Gastroesophageal sphincter (tissue), 4 donors: ENCODE measurements at regions not wholly inside any gene's neighbourhood (a gene's known extent, or its start where the extent isn't known, plus 50 kb on each side); places are given as distances from the start of the nearest gene placed in this dataset.

Experiments used
- ATAC-seq: fragments of 150-250 bp; one replicate; pipeline ENCODE4 v1.9.1; 2016; ENCODE audit warnings: mild to moderate bottlenecking, moderate library complexity
- H3K27ac ChIP-seq, 4 donors: fragments of 200-600 bp; sonication (generic) in 3 of 4; 1 replicate in 3 of 4; 2 replicates in 1 of 4; pipeline ENCODE4 v1.5.1; 2016 to 2019
- H3K27me3 ChIP-seq: fragments of 200-600 bp; sonication (generic); one replicate; pipeline ENCODE4 v1.5.1; 2019
- H3K36me3 ChIP-seq, 2 donors: fragments of 200-600 bp; sonication (generic); one replicate each; pipeline ENCODE4 v1.5.1; 2019; ENCODE audit warnings: control low read depth in 1 of 2
- H3K4me1 ChIP-seq, 3 donors: fragments of 200-600 bp; sonication (generic); 1 replicate in 2 of 3; 2 replicates in 1 of 3; pipeline ENCODE4 v1.5.1; 2016 to 2019; ENCODE audit warnings: control low read depth in 2 of 3
- H3K4me3 ChIP-seq, 2 donors: fragments of 200-600 bp; sonication (generic); one replicate each; pipeline ENCODE4 v1.5.1; 2019; ENCODE audit warnings: mild to moderate bottlenecking in 1 of 2, moderate library complexity in 1 of 2
- H3K9me3 ChIP-seq, 3 donors: fragments of 200-600 bp; sonication (generic); one replicate each; pipeline ENCODE4 v1.5.1; 2017 to 2019; ENCODE audit warnings: control low read depth in 2 of 3
- CTCF ChIP-seq, 4 experiments: fragments of 200-600 bp in 2 of 4; fragments of 450-650 bp in 2 of 4; sonication (generic) in 1 of 4; IDR thresholded peaks; one replicate each; pipeline ENCODE4 v1.5.1; 2017 to 2019; ENCODE audit warnings: antibody characterized with exemption in 4 of 4, mild to moderate bottlenecking in 2 of 4, moderate library complexity in 2 of 4
- EP300 ChIP-seq: sonication (generic); formaldehyde crosslinking; IDR thresholded peaks from one replicate; pipeline ENCODE4 v1.6.1; 2017; ENCODE audit warnings: antibody characterized with exemption, mild to moderate bottlenecking
- POLR2A ChIP-seq, 2 donors: fragments of 450-650 bp; IDR thresholded peaks; one replicate each; pipeline ENCODE4 v1.6.1; 2017; ENCODE audit warnings: antibody characterized with exemption in 2 of 2, mild to moderate bottlenecking in 2 of 2, moderate library complexity in 1 of 2
- POLR2AphosphoS5 ChIP-seq: sonication (generic); formaldehyde crosslinking; IDR thresholded peaks from one replicate; pipeline ENCODE4 v1.6.1; 2017; ENCODE audit warnings: antibody characterized with exemption
- WGBS, 2 donors: methylation state at CpG; one replicate each; pipeline ENCODE4 v1.1.5; 2018; ENCODE audit warnings: low coverage in 1 of 2; 5-methylcytosine and 5-hydroxymethylcytosine counted together

GRCh38 chr6:40915165-40915564, 123.9 kb downstream of the UNC5CL start:
- no peaks in the 10 kb centered on the region for H3K36me3 ChIP-seq
- H3K4me1 ChIP-seq = no peaks in the 10 kb centered on the region
- TF ChIP-seq POLR2A (IDR thresholded peaks at IDR 0.05) = no peak
- no peak for TF ChIP-seq CTCF (IDR thresholded peaks at IDR 0.05)
- no peak for TF ChIP-seq EP300
- no peak for TF ChIP-seq POLR2AphosphoS5
- H3K9me3 ChIP-seq = no peaks in the 10 kb centered on the region
- no peak overlapping the region for H3K4me3 ChIP-seq
- H3K27ac ChIP-seq = no peak overlapping the region
- no peaks in the 10 kb centered on the region for H3K27me3 ChIP-seq
- no peak for ATAC-seq

- no peak for TF ChIP-seq CTCF (IDR thresholded peaks at IDR 0.05)
- no peak for TF ChIP-seq POLR2A (IDR thresholded peaks at IDR 0.05)
- TF ChIP-seq POLR2AphosphoS5 = no peak
- no peak for TF ChIP-seq EP300
- Histone ChIP-seq H3K9me3 (no peaks in the 10 kb centered on the region), H3K27ac (no peak overlapping the region), H3K4me3 (no peak overlapping the region), H3K4me1 (no peaks in the 10 kb centered on the region), H3K36me3 (no peaks in the 10 kb centered on the region), H3K27me3 (no peaks in the 10 kb centered on the region)
- 91% methylated on average over 4 of the region's 6 CpGs; no CpG with 5 or more reads in 1 of the 2 donors for WGBS, 2 donors
- ATAC-seq = no peak
Observed at GRCh38 chr6:40914005-40914404, 125.0 kb downstream of the UNC5CL start.

GRCh38 chr6:40912158-40912946, 126.7 kb downstream of the UNC5CL start:
- no peak overlapping the region for H3K27ac ChIP-seq
- no peaks in the 10 kb centered on the region for H3K9me3 ChIP-seq
- no peaks in the 10 kb centered on the region for H3K27me3 ChIP-seq
- TF ChIP-seq POLR2AphosphoS5 (no peak), CTCF (IDR thresholded peaks at IDR 0.05) (peak in 3 of 4 experiments; percentile 8 to 61 (median 29)), POLR2A (IDR thresholded peaks at IDR 0.05) (no peak)
- H3K4me1 ChIP-seq = peaks cover 0 to 4% (median 0%) of the 10 kb centered on the region in 3 donors
- WGBS, 2 donors = 80 to 81% methylated on average over 1 to 5 of the region's 9 CpGs
- no peaks in the 10 kb centered on the region for H3K36me3 ChIP-seq
- H3K4me3 ChIP-seq = no peak overlapping the region
- ATAC-seq = no peak

- TF ChIP-seq POLR2A (IDR thresholded peaks at IDR 0.05) = no peak
- no peak for TF ChIP-seq POLR2AphosphoS5
- no peak for TF ChIP-seq EP300
- no peak for TF ChIP-seq CTCF (IDR thresholded peaks at IDR 0.05)
- WGBS, 2 donors = 95 to 100% methylated on average over 2 of the region's 2 CpGs
Observed at GRCh38 chr6:40910260-40910893, 128.6 kb downstream of the UNC5CL start.

GRCh38 chr6:40909811-40910210, 129.2 kb downstream of the UNC5CL start:
- 90 to 93% methylated on average over 1 of the region's 1 CpG for WGBS, 2 donors
- no peaks in the 10 kb centered on the region for H3K27me3 ChIP-seq
- no peaks in the 10 kb centered on the region for H3K36me3 ChIP-seq
- H3K4me1 ChIP-seq = peaks cover 0 to 6% (median 0%) of the 10 kb centered on the region in 3 donors
- no peak for ATAC-seq
- no peak overlapping the region for H3K27ac ChIP-seq
- TF ChIP-seq EP300 (no peak), POLR2AphosphoS5 (no peak), CTCF (IDR thresholded peaks at IDR 0.05) (no peak), POLR2A (IDR thresholded peaks at IDR 0.05) (no peak)
- H3K9me3 ChIP-seq = no peaks in the 10 kb centered on the region
- no peak overlapping the region for H3K4me3 ChIP-seq

More at GRCh38 chr6:40910260-40910893, 128.6 kb downstream of the UNC5CL start:
- no peak overlapping the region for H3K4me3 ChIP-seq
- no peaks in the 10 kb centered on the region for H3K27me3 ChIP-seq
- no peaks in the 10 kb centered on the region for H3K36me3 ChIP-seq
- peaks cover 0 to 6% (median 0%) of the 10 kb centered on the region in 3 donors for H3K4me1 ChIP-seq
- H3K9me3 ChIP-seq = no peaks in the 10 kb centered on the region
- ATAC-seq = no peak
- H3K27ac ChIP-seq = no peak overlapping the region
